GM12892 (cell line): ENCODE measurements at regions not wholly inside any gene's neighbourhood (a gene's known extent, or its start where the extent isn't known, plus 50 kb on each side); places are given as distances from the start of the nearest gene placed in this dataset.

Source experiments
- POLR2A ChIP-seq: IDR thresholded peaks from 2 replicates; pipeline ENCODE4 v1.6.1; 2011; ENCODE audit warnings: low read depth, low read length, control low read depth
- POLR2AphosphoS5 ChIP-seq: IDR thresholded peaks from 2 replicates; pipeline ENCODE4 v1.6.1; 2011; ENCODE audit warnings: low read depth, low read length, control low read depth
- TAF1 ChIP-seq: IDR thresholded peaks from 2 replicates; pipeline ENCODE4 v1.6.1; 2011; ENCODE audit warnings: low read depth, mild to moderate bottlenecking, control low read depth, low read length, borderline replicate concordance

DNA sequence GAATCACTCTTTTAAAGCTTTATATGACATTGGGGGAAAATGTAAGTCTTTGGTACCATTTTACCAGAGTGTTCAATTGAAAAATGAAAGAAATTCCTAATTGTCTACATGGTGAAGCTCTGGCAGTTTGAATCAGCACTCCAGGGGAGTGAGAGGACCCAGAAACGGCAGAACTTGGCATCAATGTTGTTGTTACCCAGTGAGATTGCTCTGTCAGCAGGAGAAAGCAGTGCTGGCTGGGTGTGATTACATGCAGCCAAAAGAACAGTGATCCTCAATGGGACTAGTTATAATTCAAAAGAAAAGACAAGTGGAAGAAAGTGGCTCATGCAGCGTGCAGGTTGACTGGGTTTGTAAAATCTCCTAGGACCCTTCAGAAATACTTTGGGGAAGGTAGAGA is 206.4 kb downstream of the PTPRC start:
- TF ChIP-seq POLR2AphosphoS5 (no peak), POLR2A (no peak), TAF1 (no peak)
